ENCODE measurements at regions not wholly inside any gene's neighbourhood (a gene's known extent, or its start where the extent isn't known, plus 50 kb on each side); places are given as distances from the start of the nearest gene placed in this dataset.

- Histone ChIP-seq H3K9me1 (replicated peaks; ENCODE audit: control insufficient read depth, extremely low read depth, insufficient read depth, low read length) (no peaks in the 10 kb centered on the region), H3K9ac (replicated peaks; ENCODE audit: extremely low read depth, insufficient read depth, low read length) (no peak overlapping the region), H3K79me2 (ENCODE audit: control insufficient read depth, insufficient read depth, low read length) (no peaks in the 10 kb centered on the region), H3K4me1 (ENCODE audit: control insufficient read depth, extremely low read depth, insufficient read depth, low read length) (no peaks in the 10 kb centered on the region), H4K20me1 (replicated peaks; ENCODE audit: control insufficient read depth, extremely low read depth, insufficient read depth, low read length) (no peaks in the 10 kb centered on the region), H2AFZ (ENCODE audit: low read depth, low read length) (no peak overlapping the region), H3K9me3 (replicated peaks; ENCODE audit: control insufficient read depth, insufficient read depth, low read length) (no peaks in the 10 kb centered on the region), H3K27ac (ENCODE audit: insufficient read depth, low read depth, low read length) (no peak overlapping the region), H3K4me3 (replicated peaks in 1 of 3; ENCODE audit: insufficient read depth in 1 of 3, low read depth in 1 of 3, low read length in 3 of 3) (no peak overlapping the region), H3K36me3 (ENCODE audit: control insufficient read depth in 2 of 2, extremely low read depth in 1 of 2, insufficient read depth in 2 of 2, low read length in 2 of 2) (no peaks in the 10 kb centered on the region), H3K4me2 (ENCODE audit: insufficient read depth, low read length) (no peak overlapping the region), H3K27me3 (ENCODE audit: control insufficient read depth in 2 of 2, insufficient read depth in 2 of 2, low read length in 2 of 2) (no peaks in the 10 kb centered on the region)
- intact Hi-C loops (cut with micrococcal nuclease) = no loop called here
- TF ChIP-seq MYC (IDR thresholded peaks at IDR 0.05; ENCODE audit: low read depth, low read length) = no peak
- ChIA-PET CTCF (no interaction called here), POLR2A (no interaction called here)
- no peak for FAIRE-seq
- DNase-seq (ENCODE audit: low read depth, low spot score) = no peak
- no TSS peak for BruUV-seq (replicated peaks)
- dilution Hi-C loops (cut with MboI; ENCODE audit: extremely low pct_ligation_motif_present, low sequenced_read_pairs) = no loop called here
Observed at GRCh38 chr3:7854266-7854665, 647.4 kb upstream of the LMCD1 start.

GRCh38 chr3:7854721-7855120, 646.9 kb upstream of the LMCD1 start:
- Histone ChIP-seq H3K27me3 (ENCODE audit: control insufficient read depth in 2 of 2, insufficient read depth in 2 of 2, low read length in 2 of 2) (no peaks in the 10 kb centered on the region), H3K9ac (replicated peaks; ENCODE audit: extremely low read depth, insufficient read depth, low read length) (no peak overlapping the region), H3K27ac (ENCODE audit: insufficient read depth, low read depth, low read length) (no peak overlapping the region), H3K9me1 (replicated peaks; ENCODE audit: control insufficient read depth, extremely low read depth, insufficient read depth, low read length) (no peaks in the 10 kb centered on the region), H3K4me2 (ENCODE audit: insufficient read depth, low read length) (no peak overlapping the region), H3K79me2 (ENCODE audit: control insufficient read depth, insufficient read depth, low read length) (no peaks in the 10 kb centered on the region), H3K4me1 (ENCODE audit: control insufficient read depth, extremely low read depth, insufficient read depth, low read length) (no peaks in the 10 kb centered on the region), H3K36me3 (ENCODE audit: control insufficient read depth in 2 of 2, extremely low read depth in 1 of 2, insufficient read depth in 2 of 2, low read length in 2 of 2) (no peaks in the 10 kb centered on the region), H3K4me3 (replicated peaks in 1 of 3; ENCODE audit: insufficient read depth in 1 of 3, low read depth in 1 of 3, low read length in 3 of 3) (no peak overlapping the region), H4K20me1 (replicated peaks; ENCODE audit: control insufficient read depth, extremely low read depth, insufficient read depth, low read length) (no peaks in the 10 kb centered on the region), H2AFZ (ENCODE audit: low read depth, low read length) (no peak overlapping the region), H3K9me3 (replicated peaks; ENCODE audit: control insufficient read depth, insufficient read depth, low read length) (no peaks in the 10 kb centered on the region)
- CTCF ChIA-PET = no interaction called here
- dilution Hi-C loops (cut with MboI; ENCODE audit: extremely low pct_ligation_motif_present, low sequenced_read_pairs) (no loop called here), intact Hi-C loops (cut with micrococcal nuclease) (no loop called here)
- POLR2A ChIA-PET = no interaction called here
- FAIRE-seq (no peak), DNase-seq (ENCODE audit: low read depth, low spot score) (no peak)
- no TSS peak for BruUV-seq (replicated peaks)
- TF ChIP-seq POLR2AphosphoS5 (IDR thresholded peaks at IDR 0.05; ENCODE audit: insufficient read depth, low read depth, low read length) (no peak), POLR2A (IDR thresholded peaks at IDR 0.05; ENCODE audit: low read depth, low read length) (no peak), FOS (IDR thresholded peaks at IDR 0.05; ENCODE audit: borderline replicate concordance, insufficient read depth, low read length) (no peak), MYC (IDR thresholded peaks at IDR 0.05; ENCODE audit: low read depth, low read length) (no peak), GATA2 (IDR thresholded peaks at IDR 0.05; ENCODE audit: insufficient read depth, insufficient read length, low read depth, low read length) (no peak), EZH2 (IDR thresholded peaks at IDR 0.05; ENCODE audit: borderline replicate concordance, low read depth, low read length, severe bottlenecking) (no peak), JUN (IDR thresholded peaks at IDR 0.05; ENCODE audit: borderline replicate concordance, insufficient read depth, insufficient read length, low read depth) (no peak)
- TF ChIP-seq, protein P1, sequence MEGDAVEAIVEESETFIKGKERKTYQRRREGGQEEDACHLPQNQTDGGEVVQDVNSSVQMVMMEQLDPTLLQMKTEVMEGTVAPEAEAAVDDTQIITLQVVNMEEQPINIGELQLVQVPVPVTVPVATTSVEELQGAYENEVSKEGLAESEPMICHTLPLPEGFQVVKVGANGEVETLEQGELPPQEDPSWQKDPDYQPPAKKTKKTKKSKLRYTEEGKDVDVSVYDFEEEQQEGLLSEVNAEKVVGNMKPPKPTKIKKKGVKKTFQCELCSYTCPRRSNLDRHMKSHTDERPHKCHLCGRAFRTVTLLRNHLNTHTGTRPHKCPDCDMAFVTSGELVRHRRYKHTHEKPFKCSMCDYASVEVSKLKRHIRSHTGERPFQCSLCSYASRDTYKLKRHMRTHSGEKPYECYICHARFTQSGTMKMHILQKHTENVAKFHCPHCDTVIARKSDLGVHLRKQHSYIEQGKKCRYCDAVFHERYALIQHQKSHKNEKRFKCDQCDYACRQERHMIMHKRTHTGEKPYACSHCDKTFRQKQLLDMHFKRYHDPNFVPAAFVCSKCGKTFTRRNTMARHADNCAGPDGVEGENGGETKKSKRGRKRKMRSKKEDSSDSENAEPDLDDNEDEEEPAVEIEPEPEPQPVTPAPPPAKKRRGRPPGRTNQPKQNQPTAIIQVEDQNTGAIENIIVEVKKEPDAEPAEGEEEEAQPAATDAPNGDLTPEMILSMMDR (IDR thresholded peaks at IDR 0.05; ENCODE audit: extremely low read depth in 1 of 2, insufficient read depth in 1 of 2, low read depth in 1 of 2, low read length in 2 of 2) = no peak
- TF ChIP-seq, protein P2, sequence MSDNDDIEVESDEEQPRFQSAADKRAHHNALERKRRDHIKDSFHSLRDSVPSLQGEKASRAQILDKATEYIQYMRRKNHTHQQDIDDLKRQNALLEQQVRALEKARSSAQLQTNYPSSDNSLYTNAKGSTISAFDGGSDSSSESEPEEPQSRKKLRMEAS (IDR thresholded peaks at IDR 0.05; ENCODE audit: insufficient read depth, insufficient read length) = no peak

All from endothelial cell of umbilical vein (primary cell).